Thyroid gland (tissue), 4 donors: ENCODE measurements at regions not wholly inside any gene's neighbourhood (a gene's known extent, or its start where the extent isn't known, plus 50 kb on each side); places are given as distances from the start of the nearest gene placed in this dataset.
"Not testable (repeated sequence)": the region's sequence is repeated elsewhere in the genome, so short reads cannot be mapped to it uniquely, and the experiment has no call there.

Source experiments
- DNase-seq, 2 donors: peaks; one replicate each; pipeline ENCODE4 v3.0.0-alpha.2; 2019
- H3K27ac ChIP-seq, 3 donors: fragments of 200-600 bp; sonication (generic); 1 replicate in 2 of 3; 2 replicates in 1 of 3; pipeline ENCODE4 v1.5.1; 2016 to 2019; ENCODE audit warnings: mild to moderate bottlenecking in 1 of 3, moderate library complexity in 1 of 3
- H3K27me3 ChIP-seq: fragments of 200-600 bp; sonication (generic); one replicate; pipeline ENCODE4 v1.5.1; 2019
- H3K36me3 ChIP-seq, 2 donors: fragments of 200-600 bp; sonication (generic); one replicate each; pipeline ENCODE4 v1.5.1; 2016 to 2019
- H3K4me1 ChIP-seq, 2 donors: fragments of 200-600 bp; sonication (generic); one replicate each; pipeline ENCODE4 v1.5.1; 2017 to 2019
- H3K4me3 ChIP-seq, 3 donors: fragments of 200-600 bp; sonication (generic); replicated peaks in 1 of 3; 1 replicate in 2 of 3; 2 replicates in 1 of 3; pipeline ENCODE4 v1.5.1; 2016; ENCODE audit warnings: mild to moderate bottlenecking in 1 of 3
- H3K9me3 ChIP-seq: fragments of 200-600 bp; sonication (generic); one replicate; pipeline ENCODE4 v1.5.1; 2017
- POLR2A ChIP-seq, 2 donors: fragments of 450-650 bp; IDR thresholded peaks; one replicate each; pipeline ENCODE4 v1.6.1; 2017; ENCODE audit warnings: antibody characterized with exemption in 2 of 2, mild to moderate bottlenecking in 2 of 2, moderate library complexity in 1 of 2
- WGBS, 2 donors: methylation state at CpG; one replicate each; pipeline ENCODE4 v1.1.5; 2017; 5-methylcytosine and 5-hydroxymethylcytosine counted together
- intact Hi-C: fragments of 100-400 bp; cut with DNase I; formaldehyde crosslinking; loops from one replicate; pipeline ENCODE4 v1.15.1; 2023
- TF ChIP-seq, protein P1 (sequence below), 6 experiments: fragments of 200-600 bp in 3 of 6; fragments of 450-650 bp in 3 of 6; sonication (generic) in 3 of 6; IDR thresholded peaks; one replicate each; pipeline ENCODE4 v1.5.1; 2016 to 2019; ENCODE audit warnings: antibody characterized with exemption in 6 of 6, mild to moderate bottlenecking in 2 of 6, inconsistent platforms in 1 of 6, moderate library complexity in 1 of 6

GRCh38 chr9:104319685-104320084 is 184.4 kb upstream of the OR13F1 start:
- Histone ChIP-seq H3K9me3 (no peaks in the 10 kb centered on the region), H3K4me1 (peaks cover 6% of the 10 kb centered on the region in 2 donors), H3K27ac (no peak overlapping the region), H3K36me3 (no peaks in the 10 kb centered on the region), H3K27me3 (no peaks in the 10 kb centered on the region), H3K4me3 (no peak overlapping the region)
- no peak for TF ChIP-seq POLR2A (IDR thresholded peaks at IDR 0.05)
- TF ChIP-seq, protein P1, sequence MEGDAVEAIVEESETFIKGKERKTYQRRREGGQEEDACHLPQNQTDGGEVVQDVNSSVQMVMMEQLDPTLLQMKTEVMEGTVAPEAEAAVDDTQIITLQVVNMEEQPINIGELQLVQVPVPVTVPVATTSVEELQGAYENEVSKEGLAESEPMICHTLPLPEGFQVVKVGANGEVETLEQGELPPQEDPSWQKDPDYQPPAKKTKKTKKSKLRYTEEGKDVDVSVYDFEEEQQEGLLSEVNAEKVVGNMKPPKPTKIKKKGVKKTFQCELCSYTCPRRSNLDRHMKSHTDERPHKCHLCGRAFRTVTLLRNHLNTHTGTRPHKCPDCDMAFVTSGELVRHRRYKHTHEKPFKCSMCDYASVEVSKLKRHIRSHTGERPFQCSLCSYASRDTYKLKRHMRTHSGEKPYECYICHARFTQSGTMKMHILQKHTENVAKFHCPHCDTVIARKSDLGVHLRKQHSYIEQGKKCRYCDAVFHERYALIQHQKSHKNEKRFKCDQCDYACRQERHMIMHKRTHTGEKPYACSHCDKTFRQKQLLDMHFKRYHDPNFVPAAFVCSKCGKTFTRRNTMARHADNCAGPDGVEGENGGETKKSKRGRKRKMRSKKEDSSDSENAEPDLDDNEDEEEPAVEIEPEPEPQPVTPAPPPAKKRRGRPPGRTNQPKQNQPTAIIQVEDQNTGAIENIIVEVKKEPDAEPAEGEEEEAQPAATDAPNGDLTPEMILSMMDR (IDR thresholded peaks at IDR 0.05): no peak
- 31% methylated on average over 3 of the region's 3 CpGs for WGBS, 2 donors
- intact Hi-C loops: no loop called here
- DNase-seq: peak; percentile 21

DNA sequence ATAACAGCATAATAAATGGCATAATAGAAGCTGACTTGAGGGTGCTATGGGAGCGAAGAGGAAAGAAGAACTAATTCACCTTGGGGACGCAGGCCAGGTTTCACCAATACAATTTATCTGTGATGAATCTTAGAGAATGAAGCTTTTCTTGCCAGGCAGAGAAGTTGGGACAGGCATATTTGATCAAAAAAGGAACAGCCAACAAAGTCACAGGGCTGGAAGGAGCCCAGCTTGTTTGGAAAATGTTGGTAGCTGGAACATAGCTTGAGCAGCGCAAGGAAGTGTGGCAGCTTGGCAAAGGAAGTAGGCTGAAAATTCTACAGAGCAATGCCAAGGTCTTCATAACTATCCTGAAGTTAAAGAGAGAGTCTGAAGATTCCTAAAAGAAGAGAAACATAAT is 181.5 kb upstream of the OR13F1 start:
- no peak for DNase-seq
- Histone ChIP-seq H3K4me1 (peaks cover 6% of the 10 kb centered on the region in 2 donors), H3K9me3 (no peaks in the 10 kb centered on the region), H3K36me3 (no peaks in the 10 kb centered on the region), H3K27ac (no peak overlapping the region), H3K27me3 (no peaks in the 10 kb centered on the region), H3K4me3 (no peak overlapping the region)
- TF ChIP-seq, protein P1 (IDR thresholded peaks at IDR 0.05): no peak
- no peak for TF ChIP-seq POLR2A (IDR thresholded peaks at IDR 0.05)
- intact Hi-C loops: no loop called here
- 92 to 96% methylated on average over 3 of the region's 3 CpGs for WGBS, 2 donors

GRCh38 chr9:104323967-104324694 is 179.9 kb upstream of the OR13F1 start:
- DNase-seq, intact Hi-C loops, H3K36me3 ChIP-seq, H3K9me3 ChIP-seq, H3K27me3 ChIP-seq, H3K27ac ChIP-seq, H3K4me1 ChIP-seq, H3K4me3 ChIP-seq: not testable (repeated sequence)
- 94 to 95% methylated on average over 2 of the region's 2 CpGs for WGBS, 2 donors

- 93 to 95% methylated on average over 2 of the region's 2 CpGs for WGBS, 2 donors
- no peaks in the 10 kb centered on the region for H3K36me3 ChIP-seq
- no peak overlapping the region for H3K4me3 ChIP-seq
- intact Hi-C loops: no loop called here
- TF ChIP-seq, protein P1 (IDR thresholded peaks at IDR 0.05): no peak
- no peak for TF ChIP-seq POLR2A (IDR thresholded peaks at IDR 0.05)
- H3K27ac ChIP-seq: no peak overlapping the region
- H3K9me3 ChIP-seq: no peaks in the 10 kb centered on the region
- no peaks in the 10 kb centered on the region for H3K27me3 ChIP-seq
- peaks cover 0 to 3% of the 10 kb centered on the region in 2 donors for H3K4me1 ChIP-seq
- no peak for DNase-seq
Observed at GRCh38 chr9:104326912-104327311, 177.2 kb upstream of the OR13F1 start.

GRCh38 chr9:104329245-104329644 is 174.8 kb upstream of the OR13F1 start:
- no peak overlapping the region for H3K4me3 ChIP-seq
- H3K27ac ChIP-seq: no peak overlapping the region
- no peaks in the 10 kb centered on the region for H3K4me1 ChIP-seq
- H3K36me3 ChIP-seq: no peaks in the 10 kb centered on the region
- TF ChIP-seq POLR2A (IDR thresholded peaks at IDR 0.05): no peak
- TF ChIP-seq, protein P1 (IDR thresholded peaks at IDR 0.05): no peak
- 92 to 97% methylated on average over 18 of the region's 18 CpGs for WGBS, 2 donors
- H3K27me3 ChIP-seq: no peaks in the 10 kb centered on the region
- intact Hi-C loops: no loop called here
- DNase-seq: no peak
- no peaks in the 10 kb centered on the region for H3K9me3 ChIP-seq
